ENCODE measurements at regions not wholly inside any gene's neighbourhood (a gene's known extent, or its start where the extent isn't known, plus 50 kb on each side); places are given as distances from the start of the nearest gene placed in this dataset.

- TF ChIP-seq CTCF (IDR thresholded peaks at IDR 0.05; ENCODE audit: extremely low read depth in 1 of 2, insufficient read depth in 1 of 2, low read depth in 1 of 2, low read length in 2 of 2) (no peak), POLR2A (IDR thresholded peaks at IDR 0.05; ENCODE audit: low read depth, low read length) (no peak), JUN (IDR thresholded peaks at IDR 0.05; ENCODE audit: borderline replicate concordance, insufficient read depth, insufficient read length, low read depth) (no peak), POLR2AphosphoS5 (IDR thresholded peaks at IDR 0.05; ENCODE audit: insufficient read depth, low read depth, low read length) (no peak), GATA2 (IDR thresholded peaks at IDR 0.05; ENCODE audit: insufficient read depth, insufficient read length, low read depth, low read length) (no peak), EZH2 (IDR thresholded peaks at IDR 0.05; ENCODE audit: borderline replicate concordance, low read depth, low read length, severe bottlenecking) (no peak), FOS (IDR thresholded peaks at IDR 0.05; ENCODE audit: borderline replicate concordance, insufficient read depth, low read length) (no peak)
Measured at GRCh38 chr6:115216835-115217234, 843.9 kb downstream of the FRK start.
